Neural progenitor cell (in vitro differentiated cells): ENCODE measurements at regions not wholly inside any gene's neighbourhood (a gene's known extent, or its start where the extent isn't known, plus 50 kb on each side); places are given as distances from the start of the nearest gene placed in this dataset.

Experiments used
- DNase-seq: peaks from one replicate; pipeline ENCODE4 v3.0.0-alpha.2; 2016; ENCODE audit warnings: low spot score
- H2AFZ ChIP-seq: fragments of 200-600 bp; sonication (generic); replicated peaks from 2 replicates; pipeline ENCODE4 v1.6.1; 2016; ENCODE audit warnings: antibody characterized with exemption
- H3F3A ChIP-seq: fragments of 200-600 bp; sonication (generic); 2 replicates; pipeline ENCODE4 v1.6.1; 2016; ENCODE audit warnings: antibody characterized with exemption, low read depth
- H3K27ac ChIP-seq: fragments of 200-600 bp; sonication (generic); 2 replicates; pipeline ENCODE4 v1.5.1; 2016; ENCODE audit warnings: mild to moderate bottlenecking
- H3K27me3 ChIP-seq: fragments of 200-600 bp; sonication (generic); 2 replicates; pipeline ENCODE4 v1.6.1; 2016; ENCODE audit warnings: mild to moderate bottlenecking, moderate library complexity
- H3K36me3 ChIP-seq: fragments of 200-600 bp; sonication (generic); 2 replicates; pipeline ENCODE4 v1.5.1; 2016
- H3K4me1 ChIP-seq: fragments of 200-600 bp; sonication (generic); 2 replicates; pipeline ENCODE4 v1.6.1; 2016; ENCODE audit warnings: mixed run types
- H3K4me2 ChIP-seq: fragments of 200-600 bp; sonication (generic); 2 replicates; pipeline ENCODE4 v1.6.1; 2016
- H3K4me3 ChIP-seq: fragments of 200-600 bp; sonication (generic); 2 replicates; pipeline ENCODE4 v1.5.1; 2016
- H3K79me2 ChIP-seq: fragments of 200-600 bp; sonication (generic); 2 replicates; pipeline ENCODE4 v1.6.1; 2016; ENCODE audit warnings: low read depth
- H3K9ac ChIP-seq: fragments of 200-600 bp; sonication (generic); 2 replicates; pipeline ENCODE4 v1.6.1; 2016
- H3K9me3 ChIP-seq: fragments of 200-600 bp; sonication (generic); 2 replicates; pipeline ENCODE4 v1.5.1; 2016; ENCODE audit warnings: low read depth
- H4K20me1 ChIP-seq: fragments of 200-600 bp; sonication (generic); 2 replicates; pipeline ENCODE4 v1.6.1; 2016; ENCODE audit warnings: low read depth
- H3K27ac Mint-ChIP-seq: 3 replicates; pipeline ENCODE4 v1.8.0; 2021; ENCODE audit warnings: mixed read lengths
- H3K27me3 Mint-ChIP-seq: 2 replicates; pipeline ENCODE4 v1.8.0; 2022; ENCODE audit warnings: low read depth, mild to moderate bottlenecking, inconsistent platforms, moderate library complexity, mixed read lengths; ENCODE audit not compliant: insufficient read depth
- H3K36me3 Mint-ChIP-seq: 3 replicates; pipeline ENCODE4 v1.8.0; 2021; ENCODE audit warnings: mixed read lengths
- H3K4me1 Mint-ChIP-seq: 3 replicates; pipeline ENCODE4 v1.8.0; 2021; ENCODE audit warnings: mixed read lengths
- H3K4me3 Mint-ChIP-seq: 3 replicates; pipeline ENCODE4 v1.8.0; 2021; ENCODE audit warnings: mild to moderate bottlenecking, moderate library complexity, mixed read lengths
- H3K9me3 Mint-ChIP-seq: 3 replicates; pipeline ENCODE4 v1.8.0; 2020; ENCODE audit warnings: mixed read lengths
- EZH2 ChIP-seq: fragments of 200-600 bp; sonication (generic); IDR thresholded peaks from 2 replicates; pipeline ENCODE4 v1.6.1; 2017; ENCODE audit warnings: antibody characterized with exemption, mild to moderate bottlenecking, moderate library complexity
- EZH2phosphoT487 ChIP-seq: fragments of 200-600 bp; sonication (generic); IDR thresholded peaks from 2 replicates; pipeline ENCODE4 v1.6.1; 2017; ENCODE audit warnings: antibody characterized with exemption
- TF ChIP-seq, protein P1 (sequence below): fragments of 200-600 bp; sonication (generic); IDR thresholded peaks from 2 replicates; pipeline ENCODE4 v1.5.1; 2017; ENCODE audit warnings: antibody characterized with exemption, mild to moderate bottlenecking

DNA sequence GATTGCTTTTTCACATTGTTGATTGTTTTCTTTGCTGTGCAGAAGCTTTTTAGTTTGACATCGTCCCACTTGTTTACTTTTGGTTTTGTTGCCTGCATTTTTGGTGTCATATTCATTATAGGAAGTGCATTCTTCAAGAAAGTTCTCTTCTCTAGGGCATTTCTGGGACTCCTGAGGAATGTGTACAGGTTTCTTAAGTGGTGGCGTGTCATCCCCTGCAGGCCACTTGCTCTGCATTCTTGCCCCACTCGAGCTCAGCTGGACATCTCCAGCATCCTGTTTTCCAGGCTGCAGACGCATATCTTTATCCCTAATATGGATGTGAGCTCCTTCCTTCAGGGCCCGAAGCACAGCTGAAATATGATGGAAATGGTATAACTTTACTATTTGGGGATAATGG lies 255.6 kb upstream of the HABP2 start:
- Histone ChIP-seq H3F3A (no peaks in the 10 kb centered on the region), H3K27ac (no peak overlapping the region), H3K79me2 (no peaks in the 10 kb centered on the region), H2AFZ (no peak overlapping the region), H3K4me2 (no peak overlapping the region), H3K36me3 (no peaks in the 10 kb centered on the region), H3K9ac (no peak overlapping the region), H3K27me3 (no peaks in the 10 kb centered on the region), H4K20me1 (no peaks in the 10 kb centered on the region), H3K4me3 (no peak overlapping the region), H3K9me3 (no peaks in the 10 kb centered on the region), H3K4me1 (peaks cover 5% of the 10 kb centered on the region)
- Mint-ChIP-seq H3K36me3 (no peaks in the 10 kb centered on the region), H3K9me3 (no peaks in the 10 kb centered on the region), H3K27ac (peak overlapping the region; percentile 52), H3K4me1 (peaks cover 32% of the 10 kb centered on the region), H3K4me3 (peak overlapping the region; percentile 28), H3K27me3 (peaks cover 9% of the 10 kb centered on the region)
- DNase-seq = no peak
- TF ChIP-seq EZH2 (no peak), EZH2phosphoT487 (no peak)
- TF ChIP-seq, protein P1, sequence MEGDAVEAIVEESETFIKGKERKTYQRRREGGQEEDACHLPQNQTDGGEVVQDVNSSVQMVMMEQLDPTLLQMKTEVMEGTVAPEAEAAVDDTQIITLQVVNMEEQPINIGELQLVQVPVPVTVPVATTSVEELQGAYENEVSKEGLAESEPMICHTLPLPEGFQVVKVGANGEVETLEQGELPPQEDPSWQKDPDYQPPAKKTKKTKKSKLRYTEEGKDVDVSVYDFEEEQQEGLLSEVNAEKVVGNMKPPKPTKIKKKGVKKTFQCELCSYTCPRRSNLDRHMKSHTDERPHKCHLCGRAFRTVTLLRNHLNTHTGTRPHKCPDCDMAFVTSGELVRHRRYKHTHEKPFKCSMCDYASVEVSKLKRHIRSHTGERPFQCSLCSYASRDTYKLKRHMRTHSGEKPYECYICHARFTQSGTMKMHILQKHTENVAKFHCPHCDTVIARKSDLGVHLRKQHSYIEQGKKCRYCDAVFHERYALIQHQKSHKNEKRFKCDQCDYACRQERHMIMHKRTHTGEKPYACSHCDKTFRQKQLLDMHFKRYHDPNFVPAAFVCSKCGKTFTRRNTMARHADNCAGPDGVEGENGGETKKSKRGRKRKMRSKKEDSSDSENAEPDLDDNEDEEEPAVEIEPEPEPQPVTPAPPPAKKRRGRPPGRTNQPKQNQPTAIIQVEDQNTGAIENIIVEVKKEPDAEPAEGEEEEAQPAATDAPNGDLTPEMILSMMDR = no peak

DNA sequence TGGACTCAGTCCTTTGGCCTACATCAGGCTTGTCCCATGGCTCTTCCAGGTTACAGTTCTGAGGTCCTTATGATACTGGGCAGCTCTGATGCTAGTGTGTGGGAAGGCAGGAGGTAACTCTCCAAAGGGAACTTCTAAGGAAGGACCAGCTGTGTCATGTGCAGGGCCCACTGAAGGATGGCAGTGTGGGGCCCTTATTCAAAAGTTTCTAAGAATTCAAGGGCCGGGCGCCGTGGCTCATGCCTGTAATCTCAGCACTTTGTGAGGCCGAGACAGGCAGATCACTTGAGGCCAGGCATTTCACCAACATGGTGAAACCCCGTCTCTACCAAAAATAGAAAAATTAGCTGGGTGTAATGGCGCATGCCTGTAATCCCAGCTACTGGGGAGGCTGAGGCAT lies 254.2 kb upstream of the HABP2 start:
- Histone ChIP-seq H3K4me1 (peaks cover 5% of the 10 kb centered on the region), H3K4me2 (no peak overlapping the region), H3K79me2 (no peaks in the 10 kb centered on the region), H3K4me3 (no peak overlapping the region), H3K36me3 (no peaks in the 10 kb centered on the region), H3K9me3 (no peaks in the 10 kb centered on the region), H3K27me3 (no peaks in the 10 kb centered on the region), H2AFZ (no peak overlapping the region), H3K9ac (no peak overlapping the region), H4K20me1 (no peaks in the 10 kb centered on the region), H3F3A (no peaks in the 10 kb centered on the region), H3K27ac (no peak overlapping the region)
- no peaks in the 10 kb centered on the region for H3K9me3 Mint-ChIP-seq
- no peak for TF ChIP-seq EZH2phosphoT487
- TF ChIP-seq, protein P1 = no peak
- no peak for TF ChIP-seq EZH2
- no peak overlapping the region for H3K4me3 Mint-ChIP-seq
- H3K27ac Mint-ChIP-seq = peak overlapping the region; percentile 78
- H3K36me3 Mint-ChIP-seq = no peaks in the 10 kb centered on the region
- H3K4me1 Mint-ChIP-seq = peaks cover 46% of the 10 kb centered on the region
- H3K27me3 Mint-ChIP-seq = peaks cover 9% of the 10 kb centered on the region
- DNase-seq = no peak

GRCh38 chr10:113300201-113300600 lies 252.7 kb upstream of the HABP2 start:
- H4K20me1 ChIP-seq = no peaks in the 10 kb centered on the region
- no peaks in the 10 kb centered on the region for H3K9me3 Mint-ChIP-seq
- no peak overlapping the region for H3K27ac Mint-ChIP-seq

More at GRCh38 chr10:113300201-113300600, 252.7 kb upstream of the HABP2 start:
- Histone ChIP-seq H3K9ac (no peak overlapping the region), H3K36me3 (no peaks in the 10 kb centered on the region), H3K27me3 (no peaks in the 10 kb centered on the region), H3K4me2 (no peak overlapping the region), H2AFZ (no peak overlapping the region), H3K4me3 (no peak overlapping the region), H3K27ac (no peak overlapping the region), H3K79me2 (no peaks in the 10 kb centered on the region), H3F3A (no peaks in the 10 kb centered on the region), H3K4me1 (peaks cover 16% of the 10 kb centered on the region), H3K9me3 (no peaks in the 10 kb centered on the region)
- Mint-ChIP-seq H3K4me1 (peaks cover 61% of the 10 kb centered on the region), H3K36me3 (no peaks in the 10 kb centered on the region), H3K27me3 (peaks cover 9% of the 10 kb centered on the region), H3K4me3 (no peak overlapping the region)
- no peak for DNase-seq
- TF ChIP-seq, protein P1 = no peak
- TF ChIP-seq EZH2phosphoT487 (no peak), EZH2 (no peak)
